GM11168 (cell line): ENCODE measurements at regions not wholly inside any gene's neighbourhood (a gene's known extent, or its start where the extent isn't known, plus 50 kb on each side); places are given as distances from the start of the nearest gene placed in this dataset.
"Not testable (repeated sequence)": the region's sequence is repeated elsewhere in the genome, so short reads cannot be mapped to it uniquely, and the experiment has no call there.

Experiments
- in situ Hi-C: fragments of 300-500 bp; cut with MboI; formaldehyde crosslinking; loops from one replicate; pipeline ENCODE4 v1.12.0; 2022; ENCODE audit warnings: low sequenced_read_pairs; ENCODE audit not compliant: unreplicated experiment

DNA sequence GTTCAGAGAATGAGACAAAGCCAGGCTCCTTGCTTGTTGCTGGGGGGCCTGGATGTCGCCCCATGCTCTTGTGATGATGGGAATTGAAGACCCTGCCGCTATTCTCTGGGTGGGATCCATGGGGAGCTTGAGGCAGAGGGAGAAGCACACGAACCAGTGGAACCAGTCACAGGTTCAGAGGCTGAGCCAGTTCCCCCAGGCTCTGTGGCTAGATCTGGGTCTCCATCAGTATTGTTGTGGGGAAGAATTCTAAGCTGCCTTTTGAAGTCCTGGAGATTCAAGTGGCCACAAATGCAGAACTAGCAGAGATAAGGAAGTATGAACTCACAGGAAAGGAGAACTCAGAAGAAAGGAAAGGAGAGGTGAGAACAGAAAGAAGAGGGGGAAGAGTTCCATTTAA, 219.4 kb downstream of the MSX2 start:
- in situ Hi-C loops, result no loop called here

DNA sequence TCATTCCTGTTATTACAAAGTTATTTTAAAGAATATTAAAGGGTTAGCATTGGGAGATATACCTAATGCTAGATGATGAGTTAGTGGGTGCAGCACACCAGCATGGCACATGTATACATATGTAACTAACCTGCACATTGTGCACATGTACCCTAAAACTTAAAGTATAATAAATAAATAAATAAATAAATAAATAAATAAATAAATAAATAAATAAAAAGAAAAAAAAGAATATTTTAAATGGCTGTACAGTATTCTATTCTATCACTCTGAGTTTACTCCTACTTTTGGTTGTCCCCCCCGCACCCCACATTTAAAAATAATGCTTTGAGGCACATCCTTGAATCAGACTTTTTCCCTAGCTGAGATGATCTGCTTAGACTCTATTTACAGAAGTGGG, 218.6 kb downstream of the MSX2 start:
- in situ Hi-C loops, result not testable (repeated sequence)

DNA sequence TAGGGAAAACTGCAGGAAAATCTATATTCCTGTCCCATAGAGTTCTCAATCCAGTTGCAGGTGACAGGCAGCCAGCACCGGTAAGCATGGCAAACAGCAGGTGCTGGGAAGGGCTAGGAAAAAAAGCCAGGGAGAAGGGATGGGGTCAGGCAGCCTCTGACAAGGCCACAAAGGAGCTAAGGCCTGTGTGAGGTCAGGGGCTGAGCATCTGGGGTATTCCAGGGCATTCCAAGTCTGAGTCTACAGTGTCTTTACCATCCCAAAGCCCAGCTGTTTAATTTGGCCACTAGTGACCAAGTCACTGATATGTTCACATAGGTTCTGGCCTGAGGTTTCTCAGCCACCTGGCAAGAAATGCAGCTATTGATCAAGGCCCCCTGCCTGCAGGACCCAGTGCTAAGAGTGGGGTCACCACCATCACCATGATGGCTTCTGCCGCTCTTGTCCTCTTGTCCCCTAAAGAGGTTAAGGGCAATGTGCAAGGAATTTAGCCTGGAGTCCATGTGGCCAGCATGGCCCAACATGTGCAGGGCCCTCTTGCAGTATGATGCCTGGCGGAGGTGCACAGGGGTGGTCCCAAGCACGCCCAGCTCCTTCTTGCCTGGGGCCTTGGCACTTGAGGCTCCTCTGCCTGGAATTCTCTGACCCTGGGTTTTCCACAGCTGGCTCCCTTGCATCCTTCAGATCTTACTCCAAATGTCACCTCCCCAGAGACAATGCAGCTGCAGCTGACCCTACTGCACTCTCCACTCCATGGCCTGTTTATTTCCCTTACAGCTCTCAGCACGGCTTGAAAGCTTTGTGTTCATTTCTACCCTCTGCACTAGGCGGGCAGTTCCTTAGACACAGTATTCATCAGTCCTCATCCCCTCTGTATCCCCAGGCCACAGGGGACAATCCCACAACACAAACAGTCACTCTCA, 213.1 kb downstream of the MSX2 start:
- in situ Hi-C loops, result no loop called here

DNA sequence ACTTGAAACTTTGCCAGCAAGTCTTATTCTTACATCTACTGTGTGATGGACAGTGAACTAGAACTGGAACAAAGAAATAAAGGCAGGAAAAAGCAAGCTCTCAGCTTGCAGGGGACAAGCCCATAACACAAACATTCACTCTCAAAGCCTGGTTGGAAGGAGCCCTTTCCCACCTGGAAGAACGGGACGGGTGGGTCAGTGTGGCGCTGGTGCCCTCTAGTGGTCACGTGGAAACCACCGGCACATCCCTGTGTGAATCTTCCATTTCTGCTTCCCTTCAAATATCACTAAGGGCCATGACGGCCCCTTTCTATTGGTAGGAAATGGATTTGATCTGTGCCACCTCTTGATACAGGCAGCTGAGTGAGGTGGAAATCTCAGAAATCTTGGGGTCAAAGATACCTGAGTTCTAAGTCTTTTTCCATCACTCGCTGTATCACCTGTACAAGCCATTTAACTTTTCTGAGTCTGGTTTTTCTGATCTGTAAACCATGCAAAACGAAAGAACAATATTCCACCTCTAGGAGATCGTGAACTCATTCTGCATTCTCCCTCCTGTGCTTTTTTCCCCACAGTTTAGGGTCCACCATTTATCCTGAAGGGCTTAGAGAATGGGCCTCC, 211.6 kb downstream of the MSX2 start:
- in situ Hi-C loops, result no loop called here

DNA sequence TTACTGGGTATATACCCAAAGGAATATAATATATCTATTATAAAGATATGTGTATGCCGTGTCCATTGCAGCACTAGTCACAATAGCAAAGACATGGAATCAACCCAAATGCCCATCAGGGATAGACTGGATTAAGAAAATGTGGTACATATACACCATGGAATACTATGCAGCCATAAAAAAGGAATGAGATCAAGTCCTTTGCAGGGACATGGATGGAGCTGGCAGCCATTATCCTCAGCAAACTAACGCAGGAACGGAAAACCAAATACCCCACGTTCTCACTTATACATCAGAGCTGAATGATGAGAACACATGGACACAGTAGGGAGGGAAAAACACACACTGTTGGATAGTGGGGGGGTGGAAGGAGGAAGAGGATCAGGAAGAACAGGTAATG, 206.7 kb downstream of the MSX2 start:
- in situ Hi-C loops, result not testable (repeated sequence)

DNA sequence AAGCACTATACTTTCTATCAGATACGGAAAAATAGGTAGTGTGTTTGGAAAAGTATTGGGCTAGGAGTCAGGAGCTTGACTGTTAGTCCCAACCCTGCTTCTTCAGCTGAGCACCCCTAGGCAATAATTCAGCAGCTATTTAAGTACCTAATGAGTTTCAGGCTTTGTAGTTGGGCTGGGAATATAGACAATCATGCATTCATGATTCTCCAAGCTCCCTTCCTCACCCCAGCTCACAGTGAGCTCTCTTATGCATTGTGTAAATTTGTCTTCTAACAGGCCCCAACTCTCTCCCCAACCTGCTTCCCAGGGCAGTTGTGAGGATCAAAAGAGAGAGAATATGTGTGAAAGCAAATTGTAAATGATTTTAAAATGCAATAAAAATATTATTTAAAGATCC, 201.2 kb downstream of the MSX2 start:
- in situ Hi-C loops, result no loop called here

DNA sequence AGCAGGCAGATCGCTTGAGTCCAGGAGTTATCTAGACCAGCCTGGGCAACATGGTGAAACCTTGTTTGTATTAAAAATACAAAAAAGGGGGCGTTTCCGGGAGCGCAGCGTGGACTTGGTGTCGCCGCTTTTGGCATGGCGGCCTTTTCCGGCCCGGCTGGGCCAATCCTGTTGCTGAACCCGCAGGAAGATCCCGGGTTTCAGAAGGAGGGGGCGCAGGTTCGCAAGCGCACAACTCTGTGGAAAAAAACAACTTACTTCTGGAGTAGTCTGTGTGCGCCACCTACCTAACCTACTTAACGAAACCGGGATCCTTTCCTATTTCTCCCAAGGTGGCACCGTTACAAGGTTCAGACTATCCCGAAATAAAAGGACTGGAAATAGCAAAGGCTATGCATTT, 198.6 kb downstream of the MSX2 start:
- in situ Hi-C loops, result no loop called here

DNA sequence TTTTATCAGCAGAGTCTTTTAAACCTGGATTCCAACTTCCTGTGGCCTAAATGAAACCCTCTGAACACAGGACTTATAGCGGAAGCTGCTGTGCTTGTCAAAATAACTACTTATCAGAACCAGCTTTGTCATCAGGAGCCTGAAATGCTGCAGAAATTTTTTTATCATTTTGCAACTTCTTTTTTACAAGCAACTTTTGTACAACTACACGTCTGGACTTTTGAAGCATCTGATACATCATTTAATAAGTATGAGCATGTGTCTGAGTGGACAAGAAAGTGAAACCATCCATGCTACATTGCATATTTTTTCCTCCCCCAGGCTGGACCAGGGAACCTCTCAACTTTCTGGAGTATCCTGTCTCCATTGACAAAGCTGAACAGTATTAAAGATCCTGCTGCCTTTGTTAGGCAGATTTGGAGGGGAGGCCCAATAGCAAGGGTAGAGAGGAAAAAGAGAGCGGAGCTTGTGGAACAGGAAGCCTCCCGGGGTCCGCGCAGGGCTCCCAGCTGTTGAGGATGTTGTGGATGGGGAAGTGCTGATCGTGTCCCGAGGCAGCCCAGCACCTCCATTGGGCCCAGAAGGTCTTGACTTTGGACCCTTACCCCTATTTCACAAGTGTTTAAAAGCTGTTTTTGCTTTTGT, 196.6 kb downstream of the MSX2 start:
- in situ Hi-C loops, result no loop called here

DNA sequence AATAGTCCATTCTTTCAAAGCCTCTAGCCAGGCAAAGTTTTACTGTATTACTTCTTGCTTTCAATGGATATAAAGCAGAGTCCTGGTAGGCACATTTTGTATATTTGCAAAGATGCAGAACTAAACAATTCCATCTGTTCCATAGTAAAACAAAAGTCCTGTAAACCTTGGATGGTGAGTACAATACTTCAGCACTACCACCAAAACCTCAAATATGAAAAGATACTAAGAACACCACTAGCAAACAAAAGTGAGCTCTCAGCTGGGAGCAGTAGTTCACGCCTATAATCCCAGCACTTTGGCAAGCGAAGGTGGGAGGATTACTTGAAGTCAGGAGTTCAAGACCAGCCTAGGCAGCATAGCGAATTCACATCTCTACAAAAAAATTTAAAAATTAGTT, 195.0 kb downstream of the MSX2 start:
- in situ Hi-C loops, result no loop called here

DNA sequence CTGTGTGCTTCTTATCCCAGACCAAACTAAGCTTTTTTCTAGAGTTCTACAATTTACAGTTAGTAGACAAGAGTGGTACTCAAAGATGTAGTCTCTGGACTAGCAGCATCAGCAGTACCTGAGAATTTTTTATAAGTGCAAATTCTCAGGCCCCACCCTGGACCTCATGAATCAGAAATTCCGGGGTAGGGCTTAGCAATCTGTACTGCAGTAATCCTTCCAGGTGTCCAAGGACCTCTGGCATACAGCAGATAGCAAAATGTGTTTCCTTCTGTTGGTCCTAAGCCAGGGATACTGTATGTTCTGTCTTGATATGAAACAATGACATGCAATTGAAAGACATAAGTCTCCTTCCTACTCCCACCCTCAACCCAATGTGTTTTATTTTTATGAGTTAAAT, 194.3 kb downstream of the MSX2 start:
- in situ Hi-C loops, result no loop called here

DNA sequence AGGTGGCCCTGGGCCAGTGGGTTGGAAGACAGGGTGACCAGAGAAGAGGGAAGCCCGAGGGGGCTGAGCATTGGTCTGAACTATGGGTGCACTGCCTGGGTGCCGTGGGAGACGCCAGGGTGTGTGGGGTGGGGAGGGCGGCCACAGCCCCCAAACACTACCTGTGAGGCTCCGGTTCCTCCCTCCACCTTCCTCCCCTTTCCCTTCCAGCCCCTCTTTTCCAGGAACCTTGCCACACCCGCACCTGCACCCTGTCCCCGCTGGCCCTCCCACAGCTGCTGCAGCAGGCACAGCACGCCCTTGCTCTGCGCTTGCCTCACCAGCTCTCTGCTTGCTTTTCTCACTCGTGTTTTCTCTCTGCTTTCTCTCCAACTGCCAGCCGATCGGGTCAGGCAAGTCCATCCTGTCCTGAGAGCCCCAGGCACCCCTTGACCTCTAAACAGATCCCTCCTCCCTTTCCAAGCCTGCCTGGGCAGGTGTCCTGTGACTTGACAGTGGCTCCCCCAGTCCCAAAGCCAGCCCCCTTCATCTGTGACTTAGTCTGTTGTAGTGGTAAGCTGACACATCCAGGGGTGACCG, 193.7 kb downstream of the MSX2 start:
- in situ Hi-C loops, result no loop called here

DNA sequence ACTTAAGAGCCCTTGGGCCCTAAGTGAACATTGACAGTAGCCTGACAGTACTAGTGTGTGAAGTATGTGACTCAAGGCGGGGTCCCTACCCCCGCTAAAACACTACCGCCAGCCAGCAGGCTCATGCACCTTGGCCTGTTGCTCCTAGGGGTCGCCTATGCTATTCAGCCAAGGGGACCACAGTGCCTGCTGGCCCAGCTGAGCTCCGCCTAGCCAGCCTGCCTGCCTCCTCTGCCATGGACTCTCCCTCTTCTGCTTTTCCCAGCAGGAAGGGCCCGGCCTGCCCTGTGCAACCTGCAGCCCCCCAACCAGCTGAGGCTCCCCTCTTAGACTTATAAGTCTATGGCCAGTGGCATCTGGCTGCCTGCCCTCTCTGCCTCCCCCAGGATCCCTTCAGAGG, 193.1 kb downstream of the MSX2 start:
- in situ Hi-C loops, result not testable (repeated sequence)

DNA sequence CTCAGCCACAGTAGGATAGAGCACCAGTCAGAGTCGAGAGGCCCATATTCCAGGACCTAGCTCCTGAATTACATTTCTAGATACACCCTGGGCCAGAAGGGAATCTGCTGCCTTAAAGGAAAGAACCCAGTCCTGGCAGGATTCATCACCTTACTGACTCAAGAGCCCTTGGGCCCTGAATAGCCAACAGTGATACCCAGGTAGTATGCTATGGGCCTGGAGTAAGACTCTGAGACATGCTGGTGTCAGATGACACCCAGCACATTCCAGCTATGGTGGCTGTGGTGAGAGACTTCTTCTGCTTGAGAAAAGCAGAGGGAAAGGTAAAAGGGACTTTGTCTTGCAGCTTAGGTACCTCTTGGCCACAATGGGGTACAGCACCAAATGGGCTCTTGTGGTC, 192.5 kb downstream of the MSX2 start:
- in situ Hi-C loops, result not testable (repeated sequence)

DNA sequence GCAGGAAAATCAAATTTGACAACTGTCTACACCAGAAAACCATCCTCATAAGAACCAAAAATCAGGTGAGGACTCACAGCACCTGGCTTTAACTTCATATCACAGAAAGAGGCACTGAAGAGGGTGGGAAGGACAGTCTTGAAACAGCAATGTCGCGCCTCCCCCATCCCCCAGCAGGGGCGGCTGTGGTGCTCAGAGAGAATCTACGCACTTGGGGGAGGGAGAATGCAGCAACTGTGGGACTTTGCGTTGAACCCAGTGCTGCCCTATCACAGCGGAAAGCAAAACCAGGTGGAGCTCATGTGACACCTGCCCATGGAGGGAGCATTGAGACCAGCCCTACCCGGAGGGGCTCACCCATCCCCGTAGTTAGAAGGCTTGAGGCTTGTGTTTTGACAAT, 191.8 kb downstream of the MSX2 start:
- in situ Hi-C loops, result no loop called here

DNA sequence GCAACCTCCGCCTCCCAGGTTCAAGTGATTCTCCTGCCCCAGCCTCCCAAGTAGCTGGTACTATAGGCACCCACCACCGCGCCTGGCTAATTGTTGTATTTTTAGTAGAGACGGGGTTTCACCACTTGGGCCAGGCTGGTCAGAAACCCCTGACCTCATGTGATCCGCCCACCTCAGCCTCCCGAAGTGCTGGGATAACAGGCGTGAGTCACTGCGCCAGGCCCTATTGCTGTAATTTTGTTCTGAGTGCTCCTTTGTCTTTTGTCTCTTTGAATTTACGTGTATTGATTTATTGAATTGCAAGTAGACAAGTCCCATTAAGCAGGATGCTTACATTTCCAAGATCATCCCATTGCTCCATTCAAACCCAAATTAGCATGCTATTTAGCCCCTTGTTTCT, 186.7 kb downstream of the MSX2 start:
- in situ Hi-C loops, result no loop called here

DNA sequence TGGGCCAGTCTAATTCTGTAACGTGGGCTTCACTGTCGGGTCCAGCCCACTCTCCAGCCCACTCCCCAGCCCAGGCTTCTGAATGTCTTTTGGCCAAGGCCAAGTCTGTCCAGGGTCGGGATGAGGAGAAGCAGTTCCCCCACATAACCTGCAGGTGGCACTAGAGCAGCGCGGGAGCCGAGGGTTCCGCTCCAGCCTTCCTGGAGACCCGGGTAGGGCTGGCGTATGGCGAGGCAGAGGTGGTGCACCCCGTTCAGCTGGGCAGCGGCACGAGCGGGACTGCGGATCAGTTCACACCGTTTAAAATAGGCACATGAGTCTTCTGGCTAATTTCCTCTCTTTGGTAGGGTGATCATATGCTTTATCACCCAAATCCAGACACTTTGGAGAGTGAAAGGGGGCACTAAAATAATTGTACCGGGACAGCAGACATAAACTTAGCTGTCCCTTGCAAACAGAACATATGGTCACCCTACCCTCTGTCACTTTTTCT, 185.9 kb downstream of the MSX2 start:
- in situ Hi-C loops, result no loop called here

DNA sequence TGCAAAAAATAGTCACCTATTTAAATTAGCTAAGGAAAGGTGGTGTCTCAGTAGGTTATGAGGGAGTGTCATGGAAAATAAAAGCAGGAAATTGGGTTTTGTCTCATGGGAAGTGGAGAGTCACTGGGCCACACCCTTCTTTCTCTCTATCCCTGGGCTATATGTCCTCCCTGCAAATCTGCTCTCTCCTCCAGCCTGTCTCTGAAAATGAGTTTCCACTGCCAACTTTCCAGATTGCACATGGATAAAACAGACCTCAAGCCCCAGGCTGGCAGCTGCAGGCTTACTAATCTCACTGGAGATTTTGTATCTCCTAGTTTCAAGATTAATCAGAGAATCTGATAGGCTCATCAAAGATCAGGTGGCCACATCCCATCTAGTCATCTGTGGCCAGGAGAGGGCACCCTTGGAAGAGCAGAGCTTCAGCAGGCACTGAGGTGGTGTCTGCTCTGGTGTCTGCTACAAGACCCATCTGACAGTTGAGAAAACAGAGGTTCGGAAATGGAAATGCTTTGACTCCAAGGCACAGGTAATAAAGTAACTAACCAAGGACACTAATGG, 178.9 kb downstream of the MSX2 start:
- in situ Hi-C loops, result no loop called here

DNA sequence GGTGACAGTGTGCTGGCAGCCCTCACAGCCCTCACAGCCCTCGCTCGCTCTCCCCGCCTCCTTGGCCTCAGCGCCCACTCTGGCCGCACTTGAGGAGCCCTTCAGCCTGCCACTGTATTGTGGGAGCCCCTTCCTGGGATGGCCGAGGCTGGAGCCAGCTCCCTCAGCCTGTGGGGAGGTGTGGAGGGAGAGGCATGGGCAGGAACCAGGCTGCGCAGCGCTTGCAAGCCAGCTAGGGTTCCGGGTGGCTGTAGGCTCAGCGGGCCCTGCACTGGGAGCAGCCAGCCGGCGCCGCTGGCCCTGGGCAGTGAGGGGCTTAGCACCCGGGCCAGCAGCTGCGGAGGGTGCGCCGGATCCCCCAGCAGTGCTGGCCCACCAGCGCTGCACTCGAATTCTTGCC, 177.0 kb downstream of the MSX2 start:
- in situ Hi-C loops, result no loop called here

DNA sequence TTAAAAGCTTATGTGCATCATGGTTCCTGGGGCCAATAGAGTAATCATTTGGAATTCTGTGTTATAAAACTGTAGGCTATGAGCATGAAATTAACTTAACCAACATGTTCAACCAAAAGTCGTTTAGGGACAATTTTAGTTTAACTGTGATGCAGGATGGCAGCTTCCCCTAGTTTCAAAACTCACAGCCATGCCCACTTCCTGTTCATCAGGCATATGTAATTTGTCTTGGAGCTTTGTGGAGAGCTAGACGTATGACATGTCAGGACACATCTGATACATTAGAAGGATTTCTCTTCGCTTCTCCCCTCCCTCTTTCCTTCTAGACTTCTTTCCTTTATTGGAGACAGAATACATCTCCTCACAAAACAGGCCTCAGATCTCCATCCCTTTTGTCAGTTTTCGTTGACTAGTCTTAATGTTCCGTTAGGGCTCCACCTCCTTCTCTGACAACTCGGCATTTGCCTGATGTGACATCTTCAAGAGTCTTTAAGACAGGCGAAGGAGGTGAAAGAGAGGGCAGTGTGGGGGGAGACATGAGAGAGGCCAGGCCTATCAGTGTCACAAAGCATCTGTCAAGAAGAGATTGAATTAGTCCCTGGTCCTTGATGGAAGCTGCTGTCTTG, 176.0 kb downstream of the MSX2 start:
- in situ Hi-C loops, result no loop called here

DNA sequence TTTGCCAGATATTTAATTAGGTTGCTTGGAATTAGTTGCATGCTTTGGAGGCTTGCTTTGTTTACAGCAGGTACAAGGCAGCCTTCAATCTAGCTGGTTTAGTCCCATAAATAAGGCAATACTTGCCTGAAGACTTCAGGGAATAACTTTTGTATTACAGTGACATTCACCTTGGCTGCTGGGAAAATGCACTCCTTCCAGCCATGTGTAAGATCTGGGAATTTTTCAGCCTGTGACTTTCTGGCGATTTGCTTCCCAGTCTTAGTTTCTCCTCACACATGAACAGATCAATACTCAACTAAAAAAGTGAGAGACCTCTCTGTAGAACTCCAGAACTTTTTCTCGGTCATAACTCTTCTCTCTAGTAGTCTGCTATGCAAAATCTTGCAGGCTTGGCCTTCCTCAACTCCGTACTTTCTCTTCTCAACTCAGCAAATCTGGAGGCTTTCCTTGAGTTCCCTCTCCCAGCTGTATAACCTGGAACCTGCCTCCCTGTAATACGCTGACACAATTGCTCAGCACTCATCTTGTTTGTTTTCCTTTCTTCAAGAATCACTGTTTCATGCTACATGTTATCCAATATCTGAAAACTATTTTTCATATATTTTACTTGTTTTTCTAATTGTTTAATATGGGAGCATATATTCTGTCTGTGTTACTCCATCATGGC, 173.0 kb downstream of the MSX2 start:
- in situ Hi-C loops, result no loop called here
